ENCODE measurements at regions not wholly inside any gene's neighbourhood (a gene's known extent, or its start where the extent isn't known, plus 50 kb on each side); places are given as distances from the start of the nearest gene placed in this dataset.

GRCh38 chr2:225773148-225773547, 373.6 kb downstream of the NYAP2 start:
- TF ChIP-seq CTCF (IDR thresholded peaks at IDR 0.05): no peak
- no peak for TF ChIP-seq EP300 (IDR thresholded peaks at IDR 0.05)
